HFFc6 (cell line): ENCODE measurements at regions not wholly inside any gene's neighbourhood (a gene's known extent, or its start where the extent isn't known, plus 50 kb on each side); places are given as distances from the start of the nearest gene placed in this dataset.

Source experiments
- DNase-seq: peaks from one replicate; pipeline ENCODE4 v3.0.0-alpha.2; 2018
- H3K27ac Mint-ChIP-seq: 2 replicates; pipeline ENCODE4 v1.8.0; 2020; ENCODE audit warnings: mild to moderate bottlenecking, mixed read lengths
- H3K27me3 Mint-ChIP-seq: 2 replicates; pipeline ENCODE4 v1.8.0; 2021; ENCODE audit warnings: mild to moderate bottlenecking, moderate library complexity, mixed read lengths; ENCODE audit not compliant: insufficient read depth
- H3K36me3 Mint-ChIP-seq: 2 replicates; pipeline ENCODE4 v1.8.0; 2021; ENCODE audit warnings: low read depth, mixed read lengths
- H3K4me1 Mint-ChIP-seq: 2 replicates; pipeline ENCODE4 v1.8.0; 2020; ENCODE audit warnings: low read depth, mixed read lengths
- H3K4me3 Mint-ChIP-seq: 2 replicates; pipeline ENCODE4 v1.8.0; 2020; ENCODE audit warnings: mild to moderate bottlenecking, moderate library complexity, mixed read lengths
- H3K9me3 Mint-ChIP-seq: 2 replicates; pipeline ENCODE4 v1.8.0; 2020; ENCODE audit warnings: mild to moderate bottlenecking, mixed read lengths
- CTCF ChIP-seq: fragments of 200-600 bp; sonication (generic); IDR thresholded peaks from 2 replicates; pipeline ENCODE4 v1.5.0; 2021; ENCODE audit warnings: antibody characterized with exemption, mild to moderate bottlenecking

DNA sequence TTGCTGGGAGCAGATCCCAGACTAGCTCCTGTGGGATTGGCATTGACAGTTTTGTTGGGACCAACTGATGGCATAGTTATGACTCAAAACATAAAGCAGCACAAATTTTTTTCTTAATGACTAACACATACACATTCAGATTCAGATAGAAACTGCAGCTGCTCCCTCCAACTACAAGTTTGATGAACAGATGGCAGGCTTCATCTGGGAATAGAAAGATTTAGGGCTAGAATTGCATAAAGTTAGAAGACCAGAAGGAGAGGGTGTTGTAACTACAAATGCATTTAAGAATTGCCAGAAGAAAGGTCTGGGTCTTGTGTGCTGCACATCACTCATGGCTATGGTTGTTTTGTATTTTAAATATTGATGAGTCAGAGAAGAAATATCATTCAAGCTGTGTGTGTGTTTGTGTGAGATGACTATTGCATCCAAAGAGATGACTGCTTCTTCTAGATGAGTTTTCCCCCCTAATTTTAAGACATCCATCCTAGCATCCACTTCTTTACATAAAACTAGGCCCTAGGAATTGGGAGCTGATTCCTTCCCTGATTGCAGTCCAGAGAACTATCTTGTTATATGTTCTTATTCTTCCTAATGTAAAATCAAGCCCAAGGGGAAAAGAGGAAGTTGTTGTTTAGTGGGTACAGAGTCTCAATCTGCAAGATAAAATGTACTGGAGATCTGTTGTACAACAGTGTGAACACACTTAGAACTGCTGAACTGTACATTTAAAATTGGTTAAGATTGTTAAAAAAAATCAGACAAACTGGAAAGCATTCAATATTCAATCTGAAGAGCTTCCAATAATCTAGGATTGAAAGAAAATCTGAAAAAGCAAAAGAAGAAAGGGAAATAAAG, 175.1 kb downstream of the PARM1 start:
- H3K4me3 Mint-ChIP-seq, result no peak overlapping the region
- no peaks in the 10 kb centered on the region; the same call in 1 of the 2 replicates for H3K27me3 Mint-ChIP-seq
- H3K4me1 Mint-ChIP-seq, result no peaks in the 10 kb centered on the region
- peaks cover 44% of the 10 kb centered on the region for H3K9me3 Mint-ChIP-seq
- no peak overlapping the region for H3K27ac Mint-ChIP-seq
- TF ChIP-seq CTCF, result no peak
- peaks cover 5% of the 10 kb centered on the region; the same call in 1 of the 2 replicates for H3K36me3 Mint-ChIP-seq
- no peak for DNase-seq

- Mint-ChIP-seq H3K4me3 (no peak overlapping the region), H3K27ac (no peak overlapping the region), H3K36me3 (no peaks in the 10 kb centered on the region), H3K27me3 (no peaks in the 10 kb centered on the region; the same call in 1 of the 2 replicates), H3K9me3 (peaks cover 26% of the 10 kb centered on the region), H3K4me1 (no peaks in the 10 kb centered on the region)
- DNase-seq, result no peak
- TF ChIP-seq CTCF, result no peak
Observed at GRCh38 chr4:75102787-75103085, 169.8 kb downstream of the PARM1 start.

- Mint-ChIP-seq H3K4me1 (no peaks in the 10 kb centered on the region), H3K4me3 (no peak overlapping the region), H3K27ac (no peak overlapping the region), H3K36me3 (no peaks in the 10 kb centered on the region), H3K9me3 (peaks cover 22% of the 10 kb centered on the region), H3K27me3 (no peaks in the 10 kb centered on the region; the same call in 1 of the 2 replicates)
- no peak for TF ChIP-seq CTCF
- no peak for DNase-seq
Observed at GRCh38 chr4:75101906-75102786, 169.2 kb downstream of the PARM1 start.
